ENCODE measurements at regions not wholly inside any gene's neighbourhood (a gene's known extent, or its start where the extent isn't known, plus 50 kb on each side); places are given as distances from the start of the nearest gene placed in this dataset.

- no peak overlapping the region for H3K27ac ChIP-seq (ENCODE audit: low read depth, low read length)
- peaks cover 0 to 7% (median 5%) of the 10 kb centered on the region in 5 donors for H3K27me3 ChIP-seq (ENCODE audit: control insufficient read depth in 5 of 5, insufficient read depth in 4 of 5, low read length in 5 of 5)
- no peaks in the 10 kb centered on the region for H3K4me1 ChIP-seq (ENCODE audit: control insufficient read depth in 5 of 5, insufficient read depth in 5 of 5, low read length in 5 of 5)
- no peaks in the 10 kb centered on the region for H3K36me3 ChIP-seq (ENCODE audit: control insufficient read depth in 5 of 5, insufficient read depth in 5 of 5, low read length in 5 of 5)
- H3K9me3 ChIP-seq (ENCODE audit: control insufficient read depth in 5 of 5, low read length in 5 of 5): no peaks in the 10 kb centered on the region
- H3K4me3 ChIP-seq (ENCODE audit: low read depth in 1 of 5, low read length in 5 of 5): no peak overlapping the region
- no peak overlapping the region for H3K9ac ChIP-seq (ENCODE audit: low read length in 5 of 5)
Observed at GRCh38 chr20:61186771-61187472, 65.1 kb upstream of the CDH4 start.

DNA sequence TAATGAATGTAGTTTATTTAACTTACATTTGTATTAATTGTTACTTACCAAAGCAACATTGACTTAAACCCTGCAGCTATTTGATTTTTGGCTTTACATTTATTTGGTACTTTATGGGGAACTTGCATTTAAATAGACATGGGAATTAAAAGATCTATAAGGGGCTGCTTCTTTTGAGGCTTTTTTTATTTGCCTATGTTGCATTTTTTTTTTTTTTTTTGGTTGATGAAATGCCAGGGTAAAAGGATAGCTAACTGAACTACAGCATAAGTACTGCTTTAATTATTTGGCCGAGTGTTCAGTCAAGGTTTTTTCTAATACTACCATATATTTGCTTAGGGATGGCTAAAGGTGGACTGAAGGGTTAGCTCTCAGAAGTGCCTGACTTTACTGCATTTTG is 62.5 kb upstream of the CDH4 start:
- Histone ChIP-seq H3K4me1 (ENCODE audit: control insufficient read depth in 5 of 5, insufficient read depth in 5 of 5, low read length in 5 of 5) (no peaks in the 10 kb centered on the region), H3K27me3 (ENCODE audit: control insufficient read depth in 5 of 5, insufficient read depth in 4 of 5, low read length in 5 of 5) (peaks cover 0 to 6% (median 2%) of the 10 kb centered on the region in 5 donors)

DNA sequence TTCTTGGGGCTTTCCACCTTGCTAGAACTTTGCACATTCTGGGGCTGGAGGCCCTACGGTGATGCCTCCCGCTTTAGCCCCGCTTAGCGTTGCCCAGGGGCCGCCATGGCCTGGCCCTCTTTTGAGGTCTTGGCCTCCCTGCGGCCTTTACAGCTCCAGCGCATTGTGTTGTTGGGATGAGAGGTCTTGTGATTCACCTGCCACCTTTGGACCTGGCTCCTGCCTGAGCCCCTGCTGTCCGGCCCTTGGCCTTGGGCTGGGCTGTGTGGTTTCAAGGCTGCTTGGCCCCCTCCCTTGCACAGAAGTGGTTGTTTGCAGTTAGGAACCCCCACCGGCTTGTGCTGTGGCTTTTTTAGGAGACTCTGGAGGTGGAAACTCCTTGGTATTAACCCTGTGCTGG is 61.0 kb upstream of the CDH4 start:
- Histone ChIP-seq H3K9me3 (ENCODE audit: control insufficient read depth in 5 of 5, low read length in 5 of 5) (peaks cover 0 to 4% (median 0%) of the 10 kb centered on the region in 5 donors), H3K27me3 (ENCODE audit: control insufficient read depth in 5 of 5, insufficient read depth in 4 of 5, low read length in 5 of 5) (peaks cover 0 to 11% (median 7%) of the 10 kb centered on the region in 5 donors), H3K27ac (ENCODE audit: low read depth, low read length) (no peak overlapping the region), H3K4me3 (ENCODE audit: low read depth in 1 of 5, low read length in 5 of 5) (no peak overlapping the region), H3K4me1 (ENCODE audit: control insufficient read depth in 5 of 5, insufficient read depth in 5 of 5, low read length in 5 of 5) (no peaks in the 10 kb centered on the region), H3K9ac (ENCODE audit: low read length in 5 of 5) (no peak overlapping the region), H3K36me3 (ENCODE audit: control insufficient read depth in 5 of 5, insufficient read depth in 5 of 5, low read length in 5 of 5) (no peaks in the 10 kb centered on the region)

More for the DNA sequence above, 62.5 kb upstream of the CDH4 start:
- Histone ChIP-seq H3K9ac (ENCODE audit: low read length in 5 of 5) (no peak overlapping the region), H3K36me3 (ENCODE audit: control insufficient read depth in 5 of 5, insufficient read depth in 5 of 5, low read length in 5 of 5) (no peaks in the 10 kb centered on the region), H3K9me3 (ENCODE audit: control insufficient read depth in 5 of 5, low read length in 5 of 5) (peaks cover 0 to 4% (median 0%) of the 10 kb centered on the region in 5 donors), H3K4me3 (ENCODE audit: low read depth in 1 of 5, low read length in 5 of 5) (no peak overlapping the region), H3K27ac (ENCODE audit: low read depth, low read length) (no peak overlapping the region)

- H3K4me1 ChIP-seq (ENCODE audit: control insufficient read depth in 5 of 5, insufficient read depth in 5 of 5, low read length in 5 of 5): no peaks in the 10 kb centered on the region
- H3K4me3 ChIP-seq (ENCODE audit: low read depth in 1 of 5, low read length in 5 of 5): no peak overlapping the region
- no peak overlapping the region for H3K9ac ChIP-seq (ENCODE audit: low read length in 5 of 5)
- H3K27ac ChIP-seq (ENCODE audit: low read depth, low read length): no peak overlapping the region
- H3K9me3 ChIP-seq (ENCODE audit: control insufficient read depth in 5 of 5, low read length in 5 of 5): peaks cover 0 to 4% (median 0%) of the 10 kb centered on the region in 5 donors
- peaks cover 0 to 15% (median 10%) of the 10 kb centered on the region in 5 donors for H3K27me3 ChIP-seq (ENCODE audit: control insufficient read depth in 5 of 5, insufficient read depth in 4 of 5, low read length in 5 of 5)
- H3K36me3 ChIP-seq (ENCODE audit: control insufficient read depth in 5 of 5, insufficient read depth in 5 of 5, low read length in 5 of 5): no peaks in the 10 kb centered on the region
Observed at GRCh38 chr20:61192337-61192950, 59.6 kb upstream of the CDH4 start.

- peaks cover 0 to 13% (median 8%) of the 10 kb centered on the region in 5 donors for H3K27me3 ChIP-seq (ENCODE audit: control insufficient read depth in 5 of 5, insufficient read depth in 4 of 5, low read length in 5 of 5)
- peaks cover 0 to 4% (median 0%) of the 10 kb centered on the region in 5 donors for H3K9me3 ChIP-seq (ENCODE audit: control insufficient read depth in 5 of 5, low read length in 5 of 5)
- no peaks in the 10 kb centered on the region for H3K36me3 ChIP-seq (ENCODE audit: control insufficient read depth in 5 of 5, insufficient read depth in 5 of 5, low read length in 5 of 5)
- H3K4me3 ChIP-seq (ENCODE audit: low read depth in 1 of 5, low read length in 5 of 5): no peak overlapping the region
- H3K9ac ChIP-seq (ENCODE audit: low read length in 5 of 5): no peak overlapping the region
- H3K27ac ChIP-seq (ENCODE audit: low read depth, low read length): no peak overlapping the region
- no peaks in the 10 kb centered on the region for H3K4me1 ChIP-seq (ENCODE audit: control insufficient read depth in 5 of 5, insufficient read depth in 5 of 5, low read length in 5 of 5)
Observed at GRCh38 chr20:61193164-61193563, 58.9 kb upstream of the CDH4 start.
